Hindlimb muscle (tissue), 1 donor: ENCODE measurements at regions not wholly inside any gene's neighbourhood (a gene's known extent, or its start where the extent isn't known, plus 50 kb on each side); places are given as distances from the start of the nearest gene placed in this dataset.
"Not testable (repeated sequence)": the region's sequence is repeated elsewhere in the genome, so short reads cannot be mapped to it uniquely, and the experiment has no call there.

Source experiments
- DNase-seq: peaks from one replicate; pipeline ENCODE4 v3.0.0-alpha.2; 2013

DNA sequence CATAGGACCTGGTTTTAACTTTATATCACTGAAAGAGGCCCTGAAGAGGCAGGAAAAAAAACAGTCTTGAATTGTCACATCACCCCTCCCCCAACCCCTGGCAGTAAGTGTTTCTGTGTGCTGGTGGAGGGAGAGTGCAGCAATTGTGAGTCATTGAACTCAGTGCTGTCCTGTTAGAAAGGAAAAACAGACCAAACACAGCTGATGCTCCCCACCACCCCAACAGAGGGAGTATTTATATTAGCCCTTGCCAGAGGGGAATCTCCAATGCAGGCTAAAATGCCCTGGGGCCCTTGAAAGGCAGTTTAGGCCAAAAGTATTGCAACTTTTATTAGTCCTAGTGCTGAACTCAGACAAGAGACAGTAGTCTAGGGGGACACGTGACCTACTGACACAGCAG is 197.8 kb upstream of the AGTR2 start:
- no peak for DNase-seq

DNA sequence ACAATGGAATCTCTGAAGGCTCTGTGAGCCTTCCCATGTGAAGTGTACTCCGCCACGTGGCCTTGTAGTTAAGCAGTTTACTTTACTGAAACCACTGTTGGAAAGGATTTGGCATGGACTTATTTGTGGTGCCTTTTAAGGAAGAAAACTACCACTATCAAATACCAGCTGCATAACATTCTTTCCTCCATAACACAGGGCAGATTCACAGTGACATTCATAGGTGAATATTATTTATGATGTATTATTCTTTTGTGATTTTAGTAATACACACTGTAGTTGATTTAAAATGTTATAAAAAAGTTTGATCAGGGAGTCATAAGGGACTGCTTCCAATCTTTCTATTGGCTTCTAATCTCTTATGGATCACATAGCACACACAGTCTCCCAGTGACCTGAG is 192.5 kb upstream of the AGTR2 start:
- no peak for DNase-seq

DNA sequence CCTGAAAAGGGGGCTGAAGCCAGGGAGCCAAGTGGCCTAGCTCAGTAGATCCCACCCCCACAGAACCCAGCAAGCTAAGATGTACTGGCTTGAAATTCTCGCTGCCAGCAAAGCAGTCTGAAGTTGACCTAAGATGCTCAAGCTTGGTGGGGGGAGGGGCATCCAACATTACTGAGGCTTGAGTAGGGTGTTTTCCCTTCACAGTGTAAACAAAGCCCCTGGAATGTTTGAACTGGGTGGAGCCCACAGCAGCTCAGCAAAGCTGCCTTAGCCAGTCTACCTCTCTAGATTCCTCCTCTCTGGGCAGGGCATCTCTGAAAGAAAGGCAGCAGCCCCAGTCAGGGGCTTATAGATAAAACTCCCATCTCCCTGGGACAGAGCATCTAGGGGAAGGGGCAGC is 187.4 kb upstream of the AGTR2 start:
- not testable (repeated sequence) for DNase-seq

GRCh38 chrX:115987464-115987863 is 183.1 kb upstream of the AGTR2 start:
- DNase-seq = not testable (repeated sequence)

GRCh38 chrX:115988825-115989224 is 181.7 kb upstream of the AGTR2 start:
- no peak for DNase-seq

DNA sequence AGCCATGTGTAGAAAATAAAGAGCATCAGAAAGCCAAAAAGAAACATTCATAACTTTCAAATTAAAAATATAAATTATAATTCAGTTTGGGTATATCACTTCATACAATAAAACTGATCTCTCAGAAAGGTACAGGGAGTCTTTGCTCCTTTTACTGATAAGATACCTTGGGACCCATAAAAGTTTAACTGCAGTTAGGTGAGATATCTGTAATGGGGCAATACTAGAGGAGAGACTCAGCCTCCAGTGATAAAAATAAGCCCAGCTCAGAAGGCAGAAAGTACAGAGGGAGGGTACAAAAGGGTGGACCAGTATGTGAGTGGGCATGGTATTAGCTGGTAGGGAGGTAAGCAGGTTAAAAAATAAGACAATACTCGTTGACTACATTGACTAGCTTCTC is 180.9 kb upstream of the AGTR2 start:
- DNase-seq = no peak

GRCh38 chrX:116009346-116009745 is 161.2 kb upstream of the AGTR2 start:
- no peak for DNase-seq

DNA sequence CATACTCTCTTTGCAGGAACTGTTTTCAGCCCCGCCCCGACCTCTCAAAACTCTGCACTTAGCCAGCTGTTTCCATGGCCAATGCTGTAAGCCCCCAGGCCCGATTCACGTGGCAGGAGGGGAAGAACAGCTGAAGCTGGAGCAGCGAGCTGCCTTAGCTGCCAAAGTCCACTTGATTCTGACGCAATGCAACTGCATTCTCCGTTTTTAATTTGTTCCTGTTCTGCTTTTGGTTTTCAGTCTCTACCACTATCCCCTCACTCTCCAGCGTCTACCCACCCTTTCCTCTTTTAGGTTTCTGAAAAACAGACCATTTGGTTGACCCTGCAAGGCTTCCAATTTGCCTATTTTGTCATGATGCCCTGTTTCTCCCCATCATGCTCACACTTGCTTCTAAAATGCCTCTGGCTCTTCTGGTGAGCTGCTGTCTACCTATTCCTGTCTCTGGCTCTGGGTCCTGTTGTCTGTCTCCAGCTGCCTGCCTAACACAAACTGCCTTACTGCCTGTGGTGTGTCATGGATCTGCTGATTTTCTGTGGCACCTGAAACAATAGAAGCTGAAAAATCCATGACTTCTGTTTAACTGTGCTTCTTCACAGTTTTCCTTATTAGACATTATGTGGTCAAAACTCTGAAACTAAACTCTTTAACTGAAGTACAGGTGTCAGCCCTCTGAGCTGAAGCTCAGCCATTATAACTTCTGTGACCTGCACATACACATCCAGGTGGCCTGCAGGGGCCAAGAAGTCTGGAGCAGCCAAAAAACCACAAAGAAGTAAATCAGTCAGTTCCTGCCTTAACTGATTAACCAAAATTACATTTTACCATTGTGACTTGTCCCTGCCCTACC is 160.5 kb upstream of the AGTR2 start:
- DNase-seq = peak; percentile 74

GRCh38 chrX:116010939-116011338 is 159.6 kb upstream of the AGTR2 start:
- DNase-seq = no peak

- no peak for DNase-seq
Observed at GRCh38 chrX:116031331-116031730, 139.2 kb upstream of the AGTR2 start.
